ENCODE measurements at regions not wholly inside any gene's neighbourhood (a gene's known extent, or its start where the extent isn't known, plus 50 kb on each side); places are given as distances from the start of the nearest gene placed in this dataset.

DNA sequence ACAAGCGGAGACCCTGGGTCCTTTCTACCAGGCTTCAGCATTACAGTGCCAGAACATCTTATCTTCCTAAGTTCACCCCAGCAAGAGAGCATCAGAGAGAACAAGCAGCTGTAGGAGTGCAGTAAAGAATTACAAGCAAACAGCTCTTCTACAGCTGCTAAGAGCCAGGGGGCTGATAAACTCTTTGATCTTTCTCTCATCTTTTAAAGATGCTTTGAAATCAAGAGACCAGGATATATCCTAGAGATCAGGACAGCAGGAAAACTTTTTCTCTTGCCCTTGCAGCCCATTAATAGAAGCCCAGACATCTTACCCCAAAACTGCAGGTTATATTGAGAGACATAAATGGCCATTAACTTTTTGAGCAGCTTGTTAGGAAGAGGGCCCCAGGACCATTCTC, 198.1 kb downstream of the RSL24D1 start:
- H3K36me3 ChIP-seq (ENCODE audit: control insufficient read depth in 1 of 2, insufficient read depth in 2 of 2, low read length in 2 of 2): no peaks in the 10 kb centered on the region
- no peak overlapping the region for H3K4me3 ChIP-seq (replicated peaks in 1 of 2; ENCODE audit: low read depth in 1 of 2, low read length in 2 of 2)
- DNase-seq (ENCODE audit: low read depth, low spot score): no peak
- H3K9ac ChIP-seq (ENCODE audit: low read length): no peak overlapping the region
- H3K4me2 ChIP-seq (ENCODE audit: low read length): no peak overlapping the region
- H3K27me3 ChIP-seq (ENCODE audit: insufficient read depth, low read length): no peaks in the 10 kb centered on the region
- RAD21 ChIA-PET (ENCODE audit: low non-redundant PET in 1 of 2, low total read pairs in 2 of 2, uncharacterized antibody in 2 of 2, unreplicated experiment in 2 of 2): no interaction called here
- POLR2A ChIA-PET: no interaction called here
- H3K9me3 ChIP-seq (ENCODE audit: control insufficient read depth in 1 of 2, insufficient read depth in 1 of 2, low read depth in 1 of 2, low read length in 2 of 2): no peaks in the 10 kb centered on the region; a peak in 1 of 4 replicates
- TF ChIP-seq EZH2phosphoT487 (IDR thresholded peaks at IDR 0.05; ENCODE audit: borderline replicate concordance): no peak
- TF ChIP-seq SP1 (IDR thresholded peaks at IDR 0.05; ENCODE audit: low read depth): no peak
- no peak for TF ChIP-seq ZFX (IDR thresholded peaks at IDR 0.05)
- TF ChIP-seq, protein P1, sequence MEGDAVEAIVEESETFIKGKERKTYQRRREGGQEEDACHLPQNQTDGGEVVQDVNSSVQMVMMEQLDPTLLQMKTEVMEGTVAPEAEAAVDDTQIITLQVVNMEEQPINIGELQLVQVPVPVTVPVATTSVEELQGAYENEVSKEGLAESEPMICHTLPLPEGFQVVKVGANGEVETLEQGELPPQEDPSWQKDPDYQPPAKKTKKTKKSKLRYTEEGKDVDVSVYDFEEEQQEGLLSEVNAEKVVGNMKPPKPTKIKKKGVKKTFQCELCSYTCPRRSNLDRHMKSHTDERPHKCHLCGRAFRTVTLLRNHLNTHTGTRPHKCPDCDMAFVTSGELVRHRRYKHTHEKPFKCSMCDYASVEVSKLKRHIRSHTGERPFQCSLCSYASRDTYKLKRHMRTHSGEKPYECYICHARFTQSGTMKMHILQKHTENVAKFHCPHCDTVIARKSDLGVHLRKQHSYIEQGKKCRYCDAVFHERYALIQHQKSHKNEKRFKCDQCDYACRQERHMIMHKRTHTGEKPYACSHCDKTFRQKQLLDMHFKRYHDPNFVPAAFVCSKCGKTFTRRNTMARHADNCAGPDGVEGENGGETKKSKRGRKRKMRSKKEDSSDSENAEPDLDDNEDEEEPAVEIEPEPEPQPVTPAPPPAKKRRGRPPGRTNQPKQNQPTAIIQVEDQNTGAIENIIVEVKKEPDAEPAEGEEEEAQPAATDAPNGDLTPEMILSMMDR (IDR thresholded peaks at IDR 0.05 in 2 of 3, conservative IDR thresholded peaks at IDR 0.05 in 1 of 3; ENCODE audit: borderline replicate concordance in 1 of 3, insufficient read depth in 1 of 3, low read depth in 2 of 3, low read length in 2 of 3): no peak
- no peak for TF ChIP-seq TCF7L2 (IDR thresholded peaks at IDR 0.05; ENCODE audit: borderline replicate concordance, extremely low read depth, insufficient read depth, insufficient read length)
- TF ChIP-seq, protein P2, sequence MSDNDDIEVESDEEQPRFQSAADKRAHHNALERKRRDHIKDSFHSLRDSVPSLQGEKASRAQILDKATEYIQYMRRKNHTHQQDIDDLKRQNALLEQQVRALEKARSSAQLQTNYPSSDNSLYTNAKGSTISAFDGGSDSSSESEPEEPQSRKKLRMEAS (IDR thresholded peaks at IDR 0.05): no peak
- no peak for TF ChIP-seq ELF1 (IDR thresholded peaks at IDR 0.05; ENCODE audit: borderline replicate concordance, low read depth)
- TF ChIP-seq, protein P3, sequence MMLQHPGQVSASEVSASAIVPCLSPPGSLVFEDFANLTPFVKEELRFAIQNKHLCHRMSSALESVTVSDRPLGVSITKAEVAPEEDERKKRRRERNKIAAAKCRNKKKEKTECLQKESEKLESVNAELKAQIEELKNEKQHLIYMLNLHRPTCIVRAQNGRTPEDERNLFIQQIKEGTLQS (IDR thresholded peaks at IDR 0.05): no peak
- no peak for TF ChIP-seq RAD21 (IDR thresholded peaks at IDR 0.05; ENCODE audit: low read depth)
- TF ChIP-seq EZH2 (IDR thresholded peaks at IDR 0.05): no peak
- H4K20me1 ChIP-seq (ENCODE audit: insufficient read depth): no peaks in the 10 kb centered on the region
- H2AFZ ChIP-seq (ENCODE audit: low read depth, low read length, poor library complexity, severe bottlenecking): no peak overlapping the region
- H3K79me2 ChIP-seq (ENCODE audit: insufficient read depth, low read length): no peaks in the 10 kb centered on the region
- no peak for ATAC-seq
- intact Hi-C loops (cut with micrococcal nuclease): no loop called here
- no peaks in the 10 kb centered on the region for H3K9me2 ChIP-seq (ENCODE audit: insufficient read depth)
- H3K4me1 ChIP-seq (ENCODE audit: control insufficient read depth in 1 of 2, insufficient read depth in 2 of 2, low read length in 2 of 2): no peaks in the 10 kb centered on the region
- H3K27ac ChIP-seq (ENCODE audit: low read depth, low read length): no peak overlapping the region
- BruUV-seq (replicated peaks): no TSS peak
- CTCF ChIA-PET: no interaction called here

Data from HCT116 (cell line).